ENCODE measurements at regions not wholly inside any gene's neighbourhood (a gene's known extent, or its start where the extent isn't known, plus 50 kb on each side); places are given as distances from the start of the nearest gene placed in this dataset.
"Not testable (repeated sequence)": the region's sequence is repeated elsewhere in the genome, so short reads cannot be mapped to it uniquely, and the experiment has no call there.

- H3K4me3 Mint-ChIP-seq: no peak overlapping the region
- no peaks in the 10 kb centered on the region for H3K27me3 Mint-ChIP-seq
- no peaks in the 10 kb centered on the region for H3K4me1 Mint-ChIP-seq
- ATAC-seq: no peak
- H3K27ac Mint-ChIP-seq: no peak overlapping the region
- H3K36me3 Mint-ChIP-seq: no peaks in the 10 kb centered on the region
- H3K9me3 Mint-ChIP-seq: no peaks in the 10 kb centered on the region
Measured at GRCh38 chr13:84096216-84096615, 213.9 kb upstream of the SLITRK1 start.

- Mint-ChIP-seq H3K27me3 (no peaks in the 10 kb centered on the region), H3K4me3 (no peak overlapping the region), H3K36me3 (no peaks in the 10 kb centered on the region), H3K4me1 (no peaks in the 10 kb centered on the region), H3K27ac (no peak overlapping the region), H3K9me3 (no peaks in the 10 kb centered on the region)
- ATAC-seq: no peak
Measured at GRCh38 chr13:84088996-84089395, 206.7 kb upstream of the SLITRK1 start.

GRCh38 chr13:84086847-84087162, 204.5 kb upstream of the SLITRK1 start:
- H3K4me3 Mint-ChIP-seq: no peak overlapping the region
- no peak overlapping the region for H3K27ac Mint-ChIP-seq
- H3K4me1 Mint-ChIP-seq: no peaks in the 10 kb centered on the region
- H3K27me3 Mint-ChIP-seq: no peaks in the 10 kb centered on the region
- no peak for ATAC-seq
- H3K36me3 Mint-ChIP-seq: no peaks in the 10 kb centered on the region
- no peaks in the 10 kb centered on the region for H3K9me3 Mint-ChIP-seq

- not testable (repeated sequence) for ATAC-seq, H3K9me3 Mint-ChIP-seq, H3K4me1 Mint-ChIP-seq, H3K4me3 Mint-ChIP-seq, H3K36me3 Mint-ChIP-seq, H3K27me3 Mint-ChIP-seq, H3K27ac Mint-ChIP-seq
Measured at GRCh38 chr13:84086098-84086846, 204.0 kb upstream of the SLITRK1 start.

- Mint-ChIP-seq H3K4me3 (no peak overlapping the region), H3K36me3 (no peaks in the 10 kb centered on the region), H3K27ac (no peak overlapping the region), H3K4me1 (no peaks in the 10 kb centered on the region), H3K9me3 (no peaks in the 10 kb centered on the region), H3K27me3 (no peaks in the 10 kb centered on the region)
- ATAC-seq: no peak
Measured at GRCh38 chr13:84082462-84082861, 200.2 kb upstream of the SLITRK1 start.

- no peak for ATAC-seq
- H3K4me3 Mint-ChIP-seq: no peak overlapping the region
- H3K4me1 Mint-ChIP-seq: no peaks in the 10 kb centered on the region
- no peak overlapping the region for H3K27ac Mint-ChIP-seq
- no peaks in the 10 kb centered on the region for H3K36me3 Mint-ChIP-seq
- H3K9me3 Mint-ChIP-seq: no peaks in the 10 kb centered on the region
- no peaks in the 10 kb centered on the region for H3K27me3 Mint-ChIP-seq
Measured at GRCh38 chr13:84080748-84081530, 198.7 kb upstream of the SLITRK1 start.

GRCh38 chr13:84077271-84077670, 195.0 kb upstream of the SLITRK1 start:
- H3K9me3 Mint-ChIP-seq: no peaks in the 10 kb centered on the region
- no peaks in the 10 kb centered on the region for H3K27me3 Mint-ChIP-seq
- ATAC-seq: no peak
- H3K4me1 Mint-ChIP-seq: no peaks in the 10 kb centered on the region
- no peaks in the 10 kb centered on the region for H3K36me3 Mint-ChIP-seq
- H3K4me3 Mint-ChIP-seq: no peak overlapping the region
- H3K27ac Mint-ChIP-seq: no peak overlapping the region

- no peaks in the 10 kb centered on the region for H3K27me3 Mint-ChIP-seq
Measured at GRCh38 chr13:84076280-84076679, 194.0 kb upstream of the SLITRK1 start.

GRCh38 chr13:84050536-84050935, 168.3 kb upstream of the SLITRK1 start:
- H3K36me3 Mint-ChIP-seq: no peaks in the 10 kb centered on the region
- no peaks in the 10 kb centered on the region for H3K27me3 Mint-ChIP-seq
- H3K4me3 Mint-ChIP-seq: no peak overlapping the region
- no peak overlapping the region for H3K27ac Mint-ChIP-seq
- H3K9me3 Mint-ChIP-seq: peaks cover 3% of the 10 kb centered on the region
- H3K4me1 Mint-ChIP-seq: no peaks in the 10 kb centered on the region
- ATAC-seq: no peak

More at GRCh38 chr13:84076280-84076679, 194.0 kb upstream of the SLITRK1 start:
- ATAC-seq: no peak
- Mint-ChIP-seq H3K4me3 (no peak overlapping the region), H3K4me1 (no peaks in the 10 kb centered on the region), H3K9me3 (no peaks in the 10 kb centered on the region), H3K36me3 (no peaks in the 10 kb centered on the region), H3K27ac (no peak overlapping the region)

GRCh38 chr13:84049443-84050219, 167.4 kb upstream of the SLITRK1 start:
- ATAC-seq: no peak
- no peak overlapping the region for H3K4me3 Mint-ChIP-seq
- H3K4me1 Mint-ChIP-seq: no peaks in the 10 kb centered on the region
- no peak overlapping the region for H3K27ac Mint-ChIP-seq
- peaks cover 3% of the 10 kb centered on the region for H3K9me3 Mint-ChIP-seq
- no peaks in the 10 kb centered on the region for H3K36me3 Mint-ChIP-seq
- no peaks in the 10 kb centered on the region for H3K27me3 Mint-ChIP-seq

- H3K27me3 Mint-ChIP-seq: no peaks in the 10 kb centered on the region
- no peaks in the 10 kb centered on the region for H3K4me1 Mint-ChIP-seq
- H3K4me3 Mint-ChIP-seq: no peak overlapping the region
- no peak for ATAC-seq
- H3K9me3 Mint-ChIP-seq: peaks cover 3% of the 10 kb centered on the region
- no peaks in the 10 kb centered on the region for H3K36me3 Mint-ChIP-seq
- H3K27ac Mint-ChIP-seq: no peak overlapping the region
Measured at GRCh38 chr13:84044805-84045204, 162.5 kb upstream of the SLITRK1 start.

- no peak overlapping the region for H3K27ac Mint-ChIP-seq
Measured at GRCh38 chr13:84038001-84038400, 155.7 kb upstream of the SLITRK1 start.

GRCh38 chr13:84032116-84032515, 149.8 kb upstream of the SLITRK1 start:
- Mint-ChIP-seq H3K4me3 (no peak overlapping the region), H3K27me3 (no peaks in the 10 kb centered on the region), H3K36me3 (no peaks in the 10 kb centered on the region), H3K27ac (no peak overlapping the region), H3K9me3 (peaks cover 11% of the 10 kb centered on the region), H3K4me1 (no peaks in the 10 kb centered on the region)
- no peak for ATAC-seq

More at GRCh38 chr13:84038001-84038400, 155.7 kb upstream of the SLITRK1 start:
- peaks cover 3% of the 10 kb centered on the region for H3K9me3 Mint-ChIP-seq
- no peaks in the 10 kb centered on the region for H3K36me3 Mint-ChIP-seq
- no peaks in the 10 kb centered on the region for H3K4me1 Mint-ChIP-seq
- H3K4me3 Mint-ChIP-seq: no peak overlapping the region
- no peaks in the 10 kb centered on the region for H3K27me3 Mint-ChIP-seq
- no peak for ATAC-seq

GRCh38 chr13:84031120-84031519, 148.8 kb upstream of the SLITRK1 start:
- H3K4me3 Mint-ChIP-seq: no peak overlapping the region
- no peaks in the 10 kb centered on the region for H3K27me3 Mint-ChIP-seq
- no peak for ATAC-seq
- H3K4me1 Mint-ChIP-seq: no peaks in the 10 kb centered on the region
- no peak overlapping the region for H3K27ac Mint-ChIP-seq
- H3K36me3 Mint-ChIP-seq: no peaks in the 10 kb centered on the region
- H3K9me3 Mint-ChIP-seq: peaks cover 11% of the 10 kb centered on the region

- H3K27me3 Mint-ChIP-seq: no peaks in the 10 kb centered on the region
- peaks cover 11% of the 10 kb centered on the region for H3K9me3 Mint-ChIP-seq
- ATAC-seq: no peak
- H3K36me3 Mint-ChIP-seq: no peaks in the 10 kb centered on the region
- H3K4me3 Mint-ChIP-seq: no peak overlapping the region
- H3K27ac Mint-ChIP-seq: no peak overlapping the region
- H3K4me1 Mint-ChIP-seq: no peaks in the 10 kb centered on the region
Measured at GRCh38 chr13:84029396-84029795, 147.1 kb upstream of the SLITRK1 start.

All from stimulated activated memory B cell treated with anti-CD40 and anti-IgM and Interleukin-4, amounts not matched to agents 10 μg/mL and 1 μg/mL and 100 μg/mL, for 72 hours (primary cell).